ENCODE measurements at regions not wholly inside any gene's neighbourhood (a gene's known extent, or its start where the extent isn't known, plus 50 kb on each side); places are given as distances from the start of the nearest gene placed in this dataset.

DNA sequence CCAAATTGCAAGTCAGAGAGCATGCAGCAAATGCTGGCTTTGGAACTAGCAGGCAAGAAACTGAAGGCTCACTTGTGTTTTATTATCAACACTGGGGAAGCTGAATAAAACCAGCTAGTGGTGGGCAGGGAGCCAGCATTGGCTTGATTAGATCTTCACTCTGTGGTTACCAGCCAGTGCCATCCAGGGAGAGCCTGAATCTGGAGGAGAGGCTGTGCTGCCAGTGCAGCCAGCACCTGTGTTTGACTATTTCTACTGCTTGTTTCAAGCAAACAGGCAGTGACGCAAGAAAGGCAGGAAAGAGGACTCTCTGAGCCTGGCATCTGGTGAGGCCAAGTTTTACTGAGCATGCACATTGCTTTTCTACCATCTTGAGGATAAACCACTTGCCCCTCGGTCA, 247.0 kb downstream of the PHLDA1 start:
- intact Hi-C loops (cut with micrococcal nuclease), result no loop called here
- ChIA-PET POLR2A (no interaction called here), CTCF (no interaction called here)
- H3K9me3 Mint-ChIP-seq, result no peaks in the 10 kb centered on the region
- no peaks in the 10 kb centered on the region for H3K36me3 Mint-ChIP-seq (ENCODE audit: low read depth)
- H3K4me3 Mint-ChIP-seq, result no peak overlapping the region
- TF ChIP-seq, protein P1, sequence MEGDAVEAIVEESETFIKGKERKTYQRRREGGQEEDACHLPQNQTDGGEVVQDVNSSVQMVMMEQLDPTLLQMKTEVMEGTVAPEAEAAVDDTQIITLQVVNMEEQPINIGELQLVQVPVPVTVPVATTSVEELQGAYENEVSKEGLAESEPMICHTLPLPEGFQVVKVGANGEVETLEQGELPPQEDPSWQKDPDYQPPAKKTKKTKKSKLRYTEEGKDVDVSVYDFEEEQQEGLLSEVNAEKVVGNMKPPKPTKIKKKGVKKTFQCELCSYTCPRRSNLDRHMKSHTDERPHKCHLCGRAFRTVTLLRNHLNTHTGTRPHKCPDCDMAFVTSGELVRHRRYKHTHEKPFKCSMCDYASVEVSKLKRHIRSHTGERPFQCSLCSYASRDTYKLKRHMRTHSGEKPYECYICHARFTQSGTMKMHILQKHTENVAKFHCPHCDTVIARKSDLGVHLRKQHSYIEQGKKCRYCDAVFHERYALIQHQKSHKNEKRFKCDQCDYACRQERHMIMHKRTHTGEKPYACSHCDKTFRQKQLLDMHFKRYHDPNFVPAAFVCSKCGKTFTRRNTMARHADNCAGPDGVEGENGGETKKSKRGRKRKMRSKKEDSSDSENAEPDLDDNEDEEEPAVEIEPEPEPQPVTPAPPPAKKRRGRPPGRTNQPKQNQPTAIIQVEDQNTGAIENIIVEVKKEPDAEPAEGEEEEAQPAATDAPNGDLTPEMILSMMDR (IDR thresholded peaks at IDR 0.05), result no peak
- ATAC-seq (ENCODE audit: low read depth) (no peak), DNase-seq (no peak)
- no peak overlapping the region for H3K27ac Mint-ChIP-seq
- peaks cover 13% of the 10 kb centered on the region for H3K27me3 Mint-ChIP-seq
- no peaks in the 10 kb centered on the region for H3K4me1 Mint-ChIP-seq

DNA sequence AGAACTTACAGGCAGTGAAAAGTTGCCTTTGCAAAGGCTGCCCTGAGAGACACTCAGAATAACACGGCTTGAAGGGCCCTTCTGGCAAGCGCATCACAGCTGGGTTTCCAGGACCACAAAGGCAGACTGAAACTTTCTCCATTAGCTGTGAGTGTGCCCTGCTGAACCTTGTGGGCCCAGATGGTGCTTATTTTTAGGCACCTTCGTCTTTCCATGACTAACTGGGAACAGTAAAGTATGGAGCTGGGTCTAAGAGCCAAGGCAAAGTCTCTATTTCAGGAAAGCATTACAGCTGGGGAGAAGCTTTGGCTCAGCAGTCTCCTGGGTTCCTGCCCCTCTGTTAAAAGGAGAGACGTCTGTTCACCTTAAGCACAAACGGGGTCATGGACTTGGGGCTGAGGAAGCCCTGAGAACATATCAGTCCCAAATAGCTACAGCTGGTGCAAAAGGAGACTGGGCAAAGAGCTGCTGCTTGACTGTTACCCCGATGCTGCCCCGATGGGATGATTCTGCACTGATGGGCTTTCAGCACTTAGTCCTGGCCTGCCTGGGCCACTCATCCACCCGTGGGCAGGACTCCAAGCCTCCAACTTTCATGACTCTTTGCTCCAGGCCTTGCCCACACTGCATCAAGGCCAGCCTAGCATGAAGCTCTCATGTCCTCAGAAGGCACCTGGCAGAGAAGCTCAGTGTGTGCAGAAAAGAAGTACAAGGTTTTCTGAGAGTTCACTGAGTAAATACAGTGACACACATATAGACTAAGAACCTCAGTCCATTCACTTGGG, 248.3 kb downstream of the PHLDA1 start:
- DNase-seq, result no peak
- Mint-ChIP-seq H3K4me3 (no peak overlapping the region), H3K36me3 (ENCODE audit: low read depth) (no peaks in the 10 kb centered on the region), H3K27ac (no peak overlapping the region), H3K9me3 (no peaks in the 10 kb centered on the region), H3K27me3 (peaks cover 7% of the 10 kb centered on the region), H3K4me1 (no peaks in the 10 kb centered on the region)
- intact Hi-C loops (cut with micrococcal nuclease), result no loop called here
- ATAC-seq (ENCODE audit: low read depth), result no peak
- POLR2A ChIA-PET, result no interaction called here
- CTCF ChIA-PET, result no interaction called here
- TF ChIP-seq, protein P1 (IDR thresholded peaks at IDR 0.05), result no peak

DNA sequence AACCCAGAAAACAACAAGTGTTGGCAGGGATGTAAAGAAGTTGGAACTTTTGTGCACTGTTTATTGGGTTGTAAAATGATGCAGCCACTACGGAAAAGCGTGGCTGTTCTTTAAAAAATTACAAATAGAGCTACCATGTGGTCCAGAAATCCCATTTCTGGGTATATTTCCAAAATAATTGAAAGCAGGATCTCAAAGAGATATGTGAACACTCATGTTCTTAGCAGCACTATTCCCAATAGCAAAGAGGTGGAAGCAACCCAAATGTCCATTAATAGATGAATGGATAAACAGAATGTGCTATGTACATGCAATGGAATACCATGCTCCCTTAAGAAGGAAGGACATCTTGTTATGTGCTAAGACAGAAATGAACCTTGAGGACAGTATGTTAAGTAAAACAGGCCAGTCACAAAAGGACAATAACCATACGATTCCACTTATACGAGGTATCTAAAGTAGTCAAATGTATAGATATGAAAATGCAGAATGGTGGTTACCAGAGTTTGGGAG, 249.5 kb downstream of the PHLDA1 start:
- CTCF ChIA-PET, result interaction anchor here (0.7 kb wide), 1 partner anchor 160 kb away, joined by 3 read pairs; no protein-coding TSS in a partner anchor
- no peaks in the 10 kb centered on the region for H3K4me1 Mint-ChIP-seq
- H3K27ac Mint-ChIP-seq, result no peak overlapping the region
- H3K36me3 Mint-ChIP-seq (ENCODE audit: low read depth), result no peaks in the 10 kb centered on the region
- TF ChIP-seq, protein P1 (IDR thresholded peaks at IDR 0.05), result no peak
- H3K27me3 Mint-ChIP-seq, result peaks cover 7% of the 10 kb centered on the region
- H3K9me3 Mint-ChIP-seq, result no peaks in the 10 kb centered on the region
- DNase-seq (no peak), ATAC-seq (ENCODE audit: low read depth) (no peak)
- POLR2A ChIA-PET, result no interaction called here
- intact Hi-C loops (cut with micrococcal nuclease), result no loop called here
- no peak overlapping the region for H3K4me3 Mint-ChIP-seq

DNA sequence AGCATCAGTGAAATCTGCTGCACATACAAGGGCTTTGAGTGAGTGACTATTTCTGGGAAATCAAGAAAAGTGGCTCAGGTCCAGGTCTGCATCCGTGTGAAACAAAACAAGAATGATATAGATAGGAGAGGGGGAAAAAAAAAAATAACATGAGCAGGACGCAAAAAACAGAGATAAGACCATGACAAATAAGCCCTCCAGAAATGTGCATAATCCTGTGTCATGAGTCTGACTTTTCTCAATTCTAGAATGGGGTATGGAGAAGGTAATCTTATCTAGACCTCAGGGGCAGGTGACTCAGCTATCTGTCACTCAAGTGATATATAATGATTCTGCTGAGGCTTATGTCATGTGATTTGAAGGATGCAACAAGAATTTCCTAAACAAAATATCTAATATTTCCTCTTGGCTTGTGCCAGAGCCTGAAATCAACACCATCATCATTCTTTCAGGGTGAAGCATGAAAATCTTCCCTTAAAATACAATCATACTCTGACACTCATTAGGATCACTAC, 250.0 kb downstream of the PHLDA1 start:
- TF ChIP-seq, protein P1 (IDR thresholded peaks at IDR 0.05), result no peak
- no peaks in the 10 kb centered on the region for H3K4me1 Mint-ChIP-seq
- peaks cover 7% of the 10 kb centered on the region for H3K27me3 Mint-ChIP-seq
- no peak overlapping the region for H3K27ac Mint-ChIP-seq
- ATAC-seq (ENCODE audit: low read depth) (no peak), DNase-seq (no peak)
- H3K9me3 Mint-ChIP-seq, result no peaks in the 10 kb centered on the region
- POLR2A ChIA-PET, result no interaction called here
- intact Hi-C loops (cut with micrococcal nuclease), result no loop called here
- CTCF ChIA-PET, result interaction anchor here (0.7 kb wide), 1 partner anchor 159 kb away, joined by 3 read pairs; no protein-coding TSS in a partner anchor
- no peaks in the 10 kb centered on the region for H3K36me3 Mint-ChIP-seq (ENCODE audit: low read depth)
- no peak overlapping the region for H3K4me3 Mint-ChIP-seq

DNA sequence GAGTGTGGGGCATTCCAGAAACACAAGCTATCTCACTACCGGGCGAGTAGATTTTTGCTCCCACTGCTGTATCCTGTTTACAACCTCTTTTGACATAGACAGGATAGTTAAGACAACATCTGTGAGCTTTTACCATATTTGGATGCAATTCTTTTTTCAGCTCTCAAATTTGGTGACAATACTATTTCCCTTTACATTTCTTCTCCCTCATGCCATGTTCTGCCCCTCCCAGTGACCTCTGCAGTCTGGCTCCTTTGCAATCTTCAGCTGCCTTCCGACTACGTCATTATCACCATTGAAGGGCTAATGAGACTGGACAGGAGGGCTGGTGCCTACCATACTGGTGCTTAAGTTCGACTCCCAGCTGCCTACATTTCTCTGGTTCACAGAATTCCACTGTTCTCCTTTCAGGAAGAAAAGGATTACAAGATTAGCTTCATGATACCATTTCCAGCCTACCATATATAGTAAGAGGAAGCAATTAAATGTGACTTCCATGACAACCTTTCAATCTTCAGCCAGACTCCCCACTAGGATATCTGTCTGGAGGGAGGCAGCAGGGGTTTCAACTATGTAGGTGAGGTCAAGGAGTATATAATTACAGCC, 251.6 kb downstream of the PHLDA1 start:
- Mint-ChIP-seq H3K27ac (no peak overlapping the region), H3K27me3 (peaks cover 7% of the 10 kb centered on the region), H3K9me3 (no peaks in the 10 kb centered on the region), H3K4me3 (no peak overlapping the region), H3K4me1 (peaks cover 1% of the 10 kb centered on the region), H3K36me3 (ENCODE audit: low read depth) (no peaks in the 10 kb centered on the region)
- TF ChIP-seq, protein P1 (IDR thresholded peaks at IDR 0.05), result no peak
- ChIA-PET CTCF (no interaction called here), POLR2A (no interaction called here)
- intact Hi-C loops (cut with micrococcal nuclease), result loop anchor here (5.0 kb wide), 1 partner anchor 252 kb away; the partner anchor contains the start of gene PHLDA1
- ATAC-seq (ENCODE audit: low read depth) (no peak), DNase-seq (no peak)
